Neuronal stem cell (in vitro differentiated cells): ENCODE measurements at regions not wholly inside any gene's neighbourhood (a gene's known extent, or its start where the extent isn't known, plus 50 kb on each side); places are given as distances from the start of the nearest gene placed in this dataset.

Source experiments
- DNase-seq: peaks from one replicate; pipeline ENCODE4 v3.0.0-alpha.2; 2013; ENCODE audit warnings: low spot score
- H2AFZ ChIP-seq: one replicate; pipeline ENCODE4 v1.6.1; 2013; ENCODE audit warnings: mild to moderate bottlenecking, low read length, inconsistent platforms
- H2AK5ac ChIP-seq: 2 replicates; pipeline ENCODE4 v1.6.1; 2013; ENCODE audit warnings: low read depth, mild to moderate bottlenecking, inconsistent platforms, low read length, moderate library complexity, mixed read lengths
- H2BK120ac ChIP-seq: 2 replicates; pipeline ENCODE4 v1.6.1; 2013; ENCODE audit warnings: low read depth, mild to moderate bottlenecking, inconsistent platforms, low read length, moderate library complexity, mixed read lengths
- H2BK12ac ChIP-seq: one replicate; pipeline ENCODE4 v1.6.1; 2013; ENCODE audit warnings: low read length, inconsistent platforms
- H2BK15ac ChIP-seq: 2 replicates; pipeline ENCODE4 v1.6.1; 2013; ENCODE audit warnings: mild to moderate bottlenecking, low read length, inconsistent platforms, mixed read lengths
- H2BK5ac ChIP-seq: one replicate; pipeline ENCODE4 v1.6.1; 2013; ENCODE audit warnings: inconsistent platforms, mild to moderate bottlenecking, low read length, moderate library complexity
- H3K14ac ChIP-seq: one replicate; pipeline ENCODE4 v1.6.1; 2013; ENCODE audit warnings: low read length, inconsistent platforms
- H3K18ac ChIP-seq: 2 replicates; pipeline ENCODE4 v1.6.1; 2013; ENCODE audit warnings: low read length, inconsistent platforms
- H3K23ac ChIP-seq: 2 replicates; pipeline ENCODE4 v1.6.1; 2013; ENCODE audit warnings: low read depth, mild to moderate bottlenecking, mixed read lengths, low read length, inconsistent platforms; ENCODE audit not compliant: poor library complexity
- H3K27ac ChIP-seq: replicated peaks from 3 replicates; pipeline ENCODE4 v1.5.1; 2013; ENCODE audit warnings: low read length, inconsistent platforms
- H3K27me3 ChIP-seq, 3 experiments: 2 replicates each; pipeline ENCODE4 v1.6.1; 2013; ENCODE audit warnings: low read length in 3 of 3, mild to moderate bottlenecking in 2 of 3, inconsistent platforms in 1 of 3, low read depth in 1 of 3, mixed read lengths in 1 of 3, moderate library complexity in 1 of 3; ENCODE audit not compliant: control insufficient read depth in 3 of 3, insufficient read depth in 3 of 3
- H3K36me3 ChIP-seq, 2 donors: replicated peaks in 1 of 2; 2 replicates each; pipeline ENCODE4 v1.6.1; 2013; ENCODE audit warnings: low read length in 2 of 2; ENCODE audit not compliant: control insufficient read depth in 2 of 2, insufficient read depth in 2 of 2
- H3K4ac ChIP-seq: 2 replicates; pipeline ENCODE4 v1.6.1; 2013; ENCODE audit warnings: inconsistent platforms, mild to moderate bottlenecking, low read length, moderate library complexity
- H3K4me1 ChIP-seq, 2 donors: 1 replicate in 1 of 2; 2 replicates in 1 of 2; pipeline ENCODE4 v1.6.1; 2013; ENCODE audit warnings: low read length in 2 of 2, low read depth in 1 of 2; ENCODE audit not compliant: control insufficient read depth in 2 of 2, insufficient read depth in 1 of 2
- H3K4me2 ChIP-seq: one replicate; pipeline ENCODE4 v1.6.1; 2013; ENCODE audit warnings: mild to moderate bottlenecking, low read length, inconsistent platforms; ENCODE audit not compliant: insufficient read depth, poor library complexity, severe bottlenecking
- H3K4me3 ChIP-seq, 2 donors: 2 replicates each; pipeline ENCODE4 v1.5.1; 2013; ENCODE audit warnings: low read length in 2 of 2, mild to moderate bottlenecking in 2 of 2, inconsistent platforms in 1 of 2, moderate library complexity in 1 of 2
- H3K79me1 ChIP-seq: one replicate; pipeline ENCODE4 v1.6.1; 2013; ENCODE audit warnings: low read depth, mild to moderate bottlenecking, inconsistent platforms, low read length, moderate library complexity
- H3K9ac ChIP-seq: one replicate; pipeline ENCODE4 v1.6.1; 2013; ENCODE audit warnings: mild to moderate bottlenecking, low read depth, low read length, inconsistent platforms; ENCODE audit not compliant: poor library complexity
- H3K9me3 ChIP-seq, 2 donors: replicated peaks in 1 of 2; 2 replicates each; pipeline versions ENCODE3 to v1.6.1; 2013; ENCODE audit warnings: low read length in 2 of 2, mild to moderate bottlenecking in 2 of 2, inconsistent platforms in 1 of 2, low read depth in 1 of 2, mixed read lengths in 1 of 2, moderate library complexity in 1 of 2; ENCODE audit not compliant: control insufficient read depth in 2 of 2, insufficient read depth in 1 of 2
- H4K8ac ChIP-seq: one replicate; pipeline ENCODE4 v1.6.1; 2013; ENCODE audit warnings: low read depth, mild to moderate bottlenecking, inconsistent platforms, low read length, moderate library complexity
- H4K91ac ChIP-seq: one replicate; pipeline ENCODE4 v1.6.1; 2013; ENCODE audit warnings: low read length, low read depth, mild to moderate bottlenecking, inconsistent platforms; ENCODE audit not compliant: poor library complexity
- WGBS, 2 donors: extraction: QIAGEN DNeasy Blood & Tissue Kit; methylation state at CpG; one replicate each; pipeline ENCODE4 v1.1.7; 2013; ENCODE audit warnings: missing lambda C conversion rate in 2 of 2, mixed read lengths in 1 of 2; ENCODE audit not compliant: insufficient read length in 2 of 2, insufficient replicate concordance in 1 of 2; ENCODE audit errors: extremely low coverage in 2 of 2; 5-methylcytosine and 5-hydroxymethylcytosine counted together

- no peak overlapping the region for H4K8ac ChIP-seq
- no peak overlapping the region for H3K23ac ChIP-seq
- no peak overlapping the region for H3K27ac ChIP-seq
- no peak overlapping the region for H3K4me2 ChIP-seq
- H2BK15ac ChIP-seq: no peak overlapping the region
- H3K4me1 ChIP-seq: peaks cover 0 to 11% of the 10 kb centered on the region in 2 donors
- H3K4me3 ChIP-seq: no peak overlapping the region
- no peak overlapping the region for H3K14ac ChIP-seq
- no peaks in the 10 kb centered on the region for H3K27me3 ChIP-seq
- no peaks in the 10 kb centered on the region for H3K9me3 ChIP-seq
- H2AFZ ChIP-seq: no peak overlapping the region
- no peaks in the 10 kb centered on the region for H3K36me3 ChIP-seq
- no peak overlapping the region for H2AK5ac ChIP-seq
- H3K79me1 ChIP-seq: no peaks in the 10 kb centered on the region
- no peak overlapping the region for H3K18ac ChIP-seq
- H3K4ac ChIP-seq: no peak overlapping the region
- no peak overlapping the region for H2BK12ac ChIP-seq
- no peak for DNase-seq
- no peak overlapping the region for H2BK5ac ChIP-seq
- no peak overlapping the region for H3K9ac ChIP-seq
- no peak overlapping the region for H2BK120ac ChIP-seq
- H4K91ac ChIP-seq: no peak overlapping the region
Observed at GRCh38 chrX:139207655-139208054, 322.9 kb upstream of the F9 start.

- H3K18ac ChIP-seq: no peak overlapping the region
- H3K23ac ChIP-seq: no peak overlapping the region
- peaks cover 0 to 4% of the 10 kb centered on the region in 2 donors for H3K4me1 ChIP-seq
- H3K27me3 ChIP-seq: no peaks in the 10 kb centered on the region
- H2BK12ac ChIP-seq: no peak overlapping the region
- H3K4me3 ChIP-seq: no peak overlapping the region
- H3K4ac ChIP-seq: no peak overlapping the region
- H3K36me3 ChIP-seq: no peaks in the 10 kb centered on the region
- H3K9ac ChIP-seq: no peak overlapping the region
- no peaks in the 10 kb centered on the region for H3K79me1 ChIP-seq
- H3K4me2 ChIP-seq: no peak overlapping the region
- no peak overlapping the region for H3K14ac ChIP-seq
- no peak overlapping the region for H2AFZ ChIP-seq
- no peak overlapping the region for H2BK15ac ChIP-seq
- H3K9me3 ChIP-seq: no peaks in the 10 kb centered on the region
- H2BK120ac ChIP-seq: no peak overlapping the region
- H2AK5ac ChIP-seq: no peak overlapping the region
- no peak overlapping the region for H4K91ac ChIP-seq
- no peak for DNase-seq
- no peak overlapping the region for H2BK5ac ChIP-seq
- no CpG with 5 or more reads among the region's 3 CpGs for WGBS, 2 donors
- H4K8ac ChIP-seq: no peak overlapping the region
- no peak overlapping the region for H3K27ac ChIP-seq
Observed at GRCh38 chrX:139206914-139207313, 323.6 kb upstream of the F9 start.

GRCh38 chrX:139204898-139205667 is 325.5 kb upstream of the F9 start:
- H2BK12ac ChIP-seq: no peak overlapping the region
- H3K18ac ChIP-seq: peak overlapping the region; percentile 87
- no peak overlapping the region for H2BK120ac ChIP-seq
- H2AFZ ChIP-seq: peak overlapping the region; percentile 87
- no CpG with 5 or more reads among the region's 58 CpGs for WGBS, 2 donors
- H3K9ac ChIP-seq: no peak overlapping the region
- H3K14ac ChIP-seq: no peak overlapping the region
- no peak overlapping the region for H2BK15ac ChIP-seq
- H4K8ac ChIP-seq: no peak overlapping the region
- H2AK5ac ChIP-seq: no peak overlapping the region
- peak overlapping the region; percentile 39 for H2BK5ac ChIP-seq
- H3K27me3 ChIP-seq: no peaks in the 10 kb centered on the region
- H4K91ac ChIP-seq: no peak overlapping the region
- no peaks in the 10 kb centered on the region for H3K9me3 ChIP-seq
- H3K79me1 ChIP-seq: no peaks in the 10 kb centered on the region
- H3K4me2 ChIP-seq: peak overlapping the region; percentile 73
- H3K4me3 ChIP-seq: peak overlapping the region; percentile 53 to 83
- DNase-seq: no peak
- no peak overlapping the region for H3K23ac ChIP-seq
- no peak overlapping the region for H3K27ac ChIP-seq
- no peak overlapping the region for H3K4ac ChIP-seq
- peaks cover 4 to 11% of the 10 kb centered on the region in 2 donors for H3K4me1 ChIP-seq
- H3K36me3 ChIP-seq: no peaks in the 10 kb centered on the region

- Histone ChIP-seq H3K27ac (no peak overlapping the region), H2AK5ac (no peak overlapping the region), H4K8ac (no peak overlapping the region), H4K91ac (no peak overlapping the region), H3K4me1 (peaks cover 4 to 15% of the 10 kb centered on the region in 2 donors), H3K14ac (no peak overlapping the region), H3K9me3 (no peaks in the 10 kb centered on the region), H3K18ac (peak overlapping the region; percentile 95), H3K9ac (no peak overlapping the region), H3K36me3 (no peaks in the 10 kb centered on the region), H3K23ac (no peak overlapping the region), H2BK15ac (no peak overlapping the region), H3K4ac (no peak overlapping the region), H3K4me2 (peak overlapping the region; percentile 73), H2BK12ac (no peak overlapping the region), H3K4me3 (peak overlapping the region; percentile 53 to 83), H2BK120ac (no peak overlapping the region), H3K27me3 (no peaks in the 10 kb centered on the region), H2AFZ (peak overlapping the region; percentile 87), H2BK5ac (no peak overlapping the region), H3K79me1 (no peaks in the 10 kb centered on the region)
- no peak for DNase-seq
- no CpG with 5 or more reads among the region's 20 CpGs for WGBS, 2 donors
Observed at GRCh38 chrX:139204571-139204897, 326.0 kb upstream of the F9 start.
